ENCODE measurements at regions not wholly inside any gene's neighbourhood (a gene's known extent, or its start where the extent isn't known, plus 50 kb on each side); places are given as distances from the start of the nearest gene placed in this dataset.
"Not testable (repeated sequence)": the region's sequence is repeated elsewhere in the genome, so short reads cannot be mapped to it uniquely, and the experiment has no call there.

GRCh38 chr2:146405402-146406309 is 1439.2 kb upstream of the ACVR2A start:
- H3K9me3 ChIP-seq (ENCODE audit: insufficient read depth, low read depth, low read length): peaks cover 11% of the 10 kb centered on the region
- H3K4me1 ChIP-seq (ENCODE audit: insufficient read depth, low read length); H3K9ac ChIP-seq (ENCODE audit: low read depth, low read length); H3K27ac ChIP-seq (ENCODE audit: low read length); H3K36me3 ChIP-seq (ENCODE audit: insufficient read depth, low read depth, low read length); H3K27me3 ChIP-seq (ENCODE audit: insufficient read depth, low read length); H3K4me3 ChIP-seq (ENCODE audit: low read length): not testable (repeated sequence)

DNA sequence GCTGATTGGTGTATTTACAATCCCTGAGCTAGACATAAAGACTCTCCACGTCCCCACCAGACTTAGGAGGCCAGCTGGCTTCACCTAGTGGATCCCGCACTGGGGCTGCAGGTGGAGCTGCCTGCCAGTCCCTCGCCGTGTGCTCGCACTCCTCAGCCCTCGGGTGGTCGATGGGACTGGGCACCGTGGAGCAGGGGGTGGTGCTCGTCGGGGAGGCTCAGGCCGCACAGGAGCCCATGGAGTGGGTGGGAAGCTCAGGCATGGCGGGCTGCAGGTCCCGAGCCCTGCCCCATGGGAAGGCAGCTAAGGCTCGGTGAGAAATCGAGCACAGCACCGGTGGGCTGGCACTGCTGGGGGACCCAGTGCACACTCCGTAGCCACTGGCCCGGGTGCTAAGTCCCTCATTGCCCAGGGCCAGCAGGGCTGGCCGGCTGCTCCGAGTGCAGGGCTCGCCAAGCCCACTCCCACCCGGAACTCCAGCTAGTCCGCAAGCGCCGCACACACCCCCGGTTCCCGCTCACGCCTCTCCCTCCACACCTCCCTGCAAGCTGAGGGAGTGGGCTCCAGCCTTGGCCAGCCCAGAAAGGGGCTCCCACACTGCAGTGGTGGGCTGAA is 1441.2 kb upstream of the ACVR2A start:
- not testable (repeated sequence) for H3K27ac ChIP-seq (ENCODE audit: low read length); H3K4me3 ChIP-seq (ENCODE audit: low read length); H3K36me3 ChIP-seq (ENCODE audit: insufficient read depth, low read depth, low read length); H3K27me3 ChIP-seq (ENCODE audit: insufficient read depth, low read length); H3K9ac ChIP-seq (ENCODE audit: low read depth, low read length); H3K4me1 ChIP-seq (ENCODE audit: insufficient read depth, low read length)
- peaks cover 11% of the 10 kb centered on the region for H3K9me3 ChIP-seq (ENCODE audit: insufficient read depth, low read depth, low read length)

GRCh38 chr2:146392631-146393030 is 1452.2 kb upstream of the ACVR2A start:
- H3K27ac ChIP-seq (ENCODE audit: low read length): no peak overlapping the region
- H3K4me3 ChIP-seq (ENCODE audit: low read length): no peak overlapping the region
- H3K9ac ChIP-seq (ENCODE audit: low read depth, low read length): no peak overlapping the region
- no peaks in the 10 kb centered on the region for H3K4me1 ChIP-seq (ENCODE audit: insufficient read depth, low read length)
- no peaks in the 10 kb centered on the region for H3K27me3 ChIP-seq (ENCODE audit: insufficient read depth, low read length)
- no peaks in the 10 kb centered on the region for H3K36me3 ChIP-seq (ENCODE audit: insufficient read depth, low read depth, low read length)
- H3K9me3 ChIP-seq (ENCODE audit: insufficient read depth, low read depth, low read length): no peaks in the 10 kb centered on the region

- no peaks in the 10 kb centered on the region for H3K4me1 ChIP-seq (ENCODE audit: insufficient read depth, low read length)
- no peaks in the 10 kb centered on the region for H3K27me3 ChIP-seq (ENCODE audit: insufficient read depth, low read length)
- H3K27ac ChIP-seq (ENCODE audit: low read length): no peak overlapping the region
- no peaks in the 10 kb centered on the region for H3K9me3 ChIP-seq (ENCODE audit: insufficient read depth, low read depth, low read length)
- no peaks in the 10 kb centered on the region for H3K36me3 ChIP-seq (ENCODE audit: insufficient read depth, low read depth, low read length)
- no peak overlapping the region for H3K4me3 ChIP-seq (ENCODE audit: low read length)
- no peak overlapping the region for H3K9ac ChIP-seq (ENCODE audit: low read depth, low read length)
Observed at GRCh38 chr2:146392186-146392585, 1452.6 kb upstream of the ACVR2A start.

DNA sequence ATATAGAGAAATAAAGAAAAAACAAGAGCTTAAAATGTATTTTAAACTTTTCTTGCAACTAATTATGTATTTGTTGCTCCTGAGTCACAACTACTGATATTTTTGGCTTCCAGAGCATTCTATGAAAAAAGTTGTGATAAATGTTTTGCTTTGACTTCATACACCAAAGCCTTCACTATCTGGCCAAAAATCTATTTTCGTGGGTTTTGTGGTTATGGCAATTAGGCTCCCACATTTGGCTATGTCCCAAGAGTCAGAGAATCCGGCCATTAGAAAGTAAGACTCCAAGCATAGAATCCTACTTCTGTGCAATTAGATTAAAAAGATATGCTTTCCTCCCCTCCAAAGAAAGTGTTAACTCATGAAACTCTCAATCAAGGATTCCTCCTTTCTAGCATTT is 1456.1 kb upstream of the ACVR2A start:
- Histone ChIP-seq H3K27me3 (ENCODE audit: insufficient read depth, low read length) (no peaks in the 10 kb centered on the region), H3K9me3 (ENCODE audit: insufficient read depth, low read depth, low read length) (no peaks in the 10 kb centered on the region), H3K4me3 (ENCODE audit: low read length) (no peak overlapping the region), H3K27ac (ENCODE audit: low read length) (no peak overlapping the region), H3K4me1 (ENCODE audit: insufficient read depth, low read length) (no peaks in the 10 kb centered on the region), H3K9ac (ENCODE audit: low read depth, low read length) (no peak overlapping the region), H3K36me3 (ENCODE audit: insufficient read depth, low read depth, low read length) (no peaks in the 10 kb centered on the region)

- no peaks in the 10 kb centered on the region for H3K27me3 ChIP-seq (ENCODE audit: insufficient read depth, low read length)
- no peak overlapping the region for H3K4me3 ChIP-seq (ENCODE audit: low read length)
- H3K9me3 ChIP-seq (ENCODE audit: insufficient read depth, low read depth, low read length): no peaks in the 10 kb centered on the region
- no peak overlapping the region for H3K27ac ChIP-seq (ENCODE audit: low read length)
- H3K4me1 ChIP-seq (ENCODE audit: insufficient read depth, low read length): no peaks in the 10 kb centered on the region
- no peaks in the 10 kb centered on the region for H3K36me3 ChIP-seq (ENCODE audit: insufficient read depth, low read depth, low read length)
- no peak overlapping the region for H3K9ac ChIP-seq (ENCODE audit: low read depth, low read length)
Observed at GRCh38 chr2:146386096-146386495, 1458.7 kb upstream of the ACVR2A start.

DNA sequence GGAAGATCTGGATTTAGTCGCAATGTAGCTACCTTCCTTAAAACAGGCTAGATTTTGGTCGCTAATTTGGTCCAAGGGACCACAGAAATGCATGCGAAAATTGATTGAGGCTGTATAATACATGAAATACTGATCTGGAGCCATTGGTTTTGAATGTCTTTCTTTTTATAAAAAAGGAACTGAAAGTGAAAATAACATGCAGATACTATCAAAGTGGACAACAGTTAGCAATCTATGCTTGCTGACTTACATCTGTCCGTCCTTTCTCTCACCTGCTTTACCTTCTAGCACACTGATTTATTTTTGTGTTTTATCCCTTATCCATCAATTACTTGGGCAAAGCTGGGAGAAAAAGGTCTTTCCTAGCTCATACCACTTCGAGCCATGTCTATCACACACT is 1459.8 kb upstream of the ACVR2A start:
- Histone ChIP-seq H3K4me3 (ENCODE audit: low read length) (no peak overlapping the region), H3K27ac (ENCODE audit: low read length) (no peak overlapping the region), H3K27me3 (ENCODE audit: insufficient read depth, low read length) (no peaks in the 10 kb centered on the region), H3K36me3 (ENCODE audit: insufficient read depth, low read depth, low read length) (no peaks in the 10 kb centered on the region), H3K4me1 (ENCODE audit: insufficient read depth, low read length) (no peaks in the 10 kb centered on the region), H3K9me3 (ENCODE audit: insufficient read depth, low read depth, low read length) (no peaks in the 10 kb centered on the region), H3K9ac (ENCODE audit: low read depth, low read length) (no peak overlapping the region)

GRCh38 chr2:146376511-146377064 is 1468.2 kb upstream of the ACVR2A start:
- no peak overlapping the region for H3K27ac ChIP-seq (ENCODE audit: low read length)
- no peaks in the 10 kb centered on the region for H3K4me1 ChIP-seq (ENCODE audit: insufficient read depth, low read length)
- no peaks in the 10 kb centered on the region for H3K36me3 ChIP-seq (ENCODE audit: insufficient read depth, low read depth, low read length)

GRCh38 chr2:146374505-146374904 is 1470.3 kb upstream of the ACVR2A start:
- no peak overlapping the region for H3K4me3 ChIP-seq (ENCODE audit: low read length)
- H3K9ac ChIP-seq (ENCODE audit: low read depth, low read length): no peak overlapping the region
- no peaks in the 10 kb centered on the region for H3K9me3 ChIP-seq (ENCODE audit: insufficient read depth, low read depth, low read length)
- no peaks in the 10 kb centered on the region for H3K27me3 ChIP-seq (ENCODE audit: insufficient read depth, low read length)
- no peaks in the 10 kb centered on the region for H3K4me1 ChIP-seq (ENCODE audit: insufficient read depth, low read length)
- H3K36me3 ChIP-seq (ENCODE audit: insufficient read depth, low read depth, low read length): no peaks in the 10 kb centered on the region
- H3K27ac ChIP-seq (ENCODE audit: low read length): no peak overlapping the region

More at GRCh38 chr2:146376511-146377064, 1468.2 kb upstream of the ACVR2A start:
- Histone ChIP-seq H3K4me3 (ENCODE audit: low read length) (no peak overlapping the region), H3K27me3 (ENCODE audit: insufficient read depth, low read length) (no peaks in the 10 kb centered on the region), H3K9ac (ENCODE audit: low read depth, low read length) (no peak overlapping the region), H3K9me3 (ENCODE audit: insufficient read depth, low read depth, low read length) (no peaks in the 10 kb centered on the region)

GRCh38 chr2:146371364-146371763 is 1473.5 kb upstream of the ACVR2A start:
- H3K9me3 ChIP-seq (ENCODE audit: insufficient read depth, low read depth, low read length); H3K27me3 ChIP-seq (ENCODE audit: insufficient read depth, low read length): not testable (repeated sequence)

GRCh38 chr2:146370826-146371225 is 1474.0 kb upstream of the ACVR2A start:
- Histone ChIP-seq H3K9ac (ENCODE audit: low read depth, low read length) (no peak overlapping the region), H3K4me3 (ENCODE audit: low read length) (no peak overlapping the region), H3K9me3 (ENCODE audit: insufficient read depth, low read depth, low read length) (no peaks in the 10 kb centered on the region), H3K27ac (ENCODE audit: low read length) (no peak overlapping the region), H3K36me3 (ENCODE audit: insufficient read depth, low read depth, low read length) (no peaks in the 10 kb centered on the region), H3K27me3 (ENCODE audit: insufficient read depth, low read length) (no peaks in the 10 kb centered on the region), H3K4me1 (ENCODE audit: insufficient read depth, low read length) (no peaks in the 10 kb centered on the region)

More at GRCh38 chr2:146371364-146371763, 1473.5 kb upstream of the ACVR2A start:
- not testable (repeated sequence) for H3K4me3 ChIP-seq (ENCODE audit: low read length); H3K9ac ChIP-seq (ENCODE audit: low read depth, low read length); H3K36me3 ChIP-seq (ENCODE audit: insufficient read depth, low read depth, low read length); H3K27ac ChIP-seq (ENCODE audit: low read length); H3K4me1 ChIP-seq (ENCODE audit: insufficient read depth, low read length)

DNA sequence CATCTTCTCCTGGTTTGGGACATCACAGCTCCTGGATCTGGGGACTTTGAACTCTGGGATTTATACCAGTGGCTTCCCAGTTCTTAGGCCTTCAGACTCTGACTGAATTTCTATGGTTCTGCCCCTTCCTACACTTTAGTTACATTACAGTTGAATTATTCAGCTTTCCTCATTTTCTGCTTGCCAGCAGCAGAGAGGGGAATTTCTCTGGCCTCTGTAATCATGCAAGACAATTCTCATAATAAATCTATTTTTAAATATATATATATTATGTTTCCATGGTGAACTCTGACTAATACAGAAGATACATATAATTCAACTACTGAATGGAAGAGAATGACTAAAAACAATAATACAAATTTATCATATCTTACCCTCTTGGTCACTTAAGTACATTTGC is 1478.6 kb upstream of the ACVR2A start:
- H3K9me3 ChIP-seq (ENCODE audit: insufficient read depth, low read depth, low read length): no peaks in the 10 kb centered on the region
- no peaks in the 10 kb centered on the region for H3K4me1 ChIP-seq (ENCODE audit: insufficient read depth, low read length)
- H3K27ac ChIP-seq (ENCODE audit: low read length): no peak overlapping the region
- no peak overlapping the region for H3K9ac ChIP-seq (ENCODE audit: low read depth, low read length)
- no peak overlapping the region for H3K4me3 ChIP-seq (ENCODE audit: low read length)
- H3K27me3 ChIP-seq (ENCODE audit: insufficient read depth, low read length): no peaks in the 10 kb centered on the region
- H3K36me3 ChIP-seq (ENCODE audit: insufficient read depth, low read depth, low read length): no peaks in the 10 kb centered on the region
